ENCODE measurements at regions not wholly inside any gene's neighbourhood (a gene's known extent, or its start where the extent isn't known, plus 50 kb on each side); places are given as distances from the start of the nearest gene placed in this dataset.
"Not testable (repeated sequence)": the region's sequence is repeated elsewhere in the genome, so short reads cannot be mapped to it uniquely, and the experiment has no call there.

GRCh38 chr7:67642542-67642941 lies 645.9 kb downstream of the TYW1 start:
- not testable (repeated sequence) for H3K4me3 ChIP-seq (ENCODE audit: low read length in 2 of 2); H3K9me3 ChIP-seq (ENCODE audit: control insufficient read depth in 2 of 2, insufficient read depth in 1 of 2, low read length in 1 of 2); H3K36me3 ChIP-seq (ENCODE audit: control insufficient read depth in 2 of 2, insufficient read depth in 2 of 2, low read length in 1 of 2); H3K27me3 ChIP-seq (ENCODE audit: control insufficient read depth in 2 of 2, insufficient read depth in 1 of 2, low read length in 1 of 2); H3K27ac ChIP-seq (ENCODE audit: low read depth in 1 of 2, low read length in 1 of 2); DNase-seq (ENCODE audit: low read depth in 6 of 9, low spot score in 9 of 9); H3K4me1 ChIP-seq (ENCODE audit: control insufficient read depth in 2 of 2, insufficient read depth in 2 of 2, low read length in 2 of 2)
- 97% methylated on average over 3 of the region's 3 CpGs for WGBS

GRCh38 chr7:67644151-67644550 lies 647.5 kb downstream of the TYW1 start:
- 85% methylated on average over 3 of the region's 3 CpGs for WGBS
- H3K27ac ChIP-seq (ENCODE audit: low read depth in 1 of 2, low read length in 1 of 2), result no peak overlapping the region
- H3K9me3 ChIP-seq (ENCODE audit: control insufficient read depth in 2 of 2, insufficient read depth in 1 of 2, low read length in 1 of 2), result peaks cover 0 to 7% of the 10 kb centered on the region in 2 donors
- no peak for DNase-seq (ENCODE audit: low read depth in 6 of 9, low spot score in 9 of 9)
- no peak overlapping the region for H3K4me3 ChIP-seq (ENCODE audit: low read length in 2 of 2)
- H3K27me3 ChIP-seq (ENCODE audit: control insufficient read depth in 2 of 2, insufficient read depth in 1 of 2, low read length in 1 of 2), result no peaks in the 10 kb centered on the region
- no peaks in the 10 kb centered on the region for H3K36me3 ChIP-seq (ENCODE audit: control insufficient read depth in 2 of 2, insufficient read depth in 2 of 2, low read length in 1 of 2)
- no peaks in the 10 kb centered on the region for H3K4me1 ChIP-seq (ENCODE audit: control insufficient read depth in 2 of 2, insufficient read depth in 2 of 2, low read length in 2 of 2)

- DNase-seq (ENCODE audit: low read depth in 6 of 9, low spot score in 9 of 9), result no peak
- H3K36me3 ChIP-seq (ENCODE audit: control insufficient read depth in 2 of 2, insufficient read depth in 2 of 2, low read length in 1 of 2), result no peaks in the 10 kb centered on the region
- H3K27me3 ChIP-seq (ENCODE audit: control insufficient read depth in 2 of 2, insufficient read depth in 1 of 2, low read length in 1 of 2), result no peaks in the 10 kb centered on the region
- no peak overlapping the region for H3K4me3 ChIP-seq (ENCODE audit: low read length in 2 of 2)
- H3K27ac ChIP-seq (ENCODE audit: low read depth in 1 of 2, low read length in 1 of 2), result no peak overlapping the region
- H3K9me3 ChIP-seq (ENCODE audit: control insufficient read depth in 2 of 2, insufficient read depth in 1 of 2, low read length in 1 of 2), result no peaks in the 10 kb centered on the region
- WGBS, result 83% methylated on average over 2 of the region's 2 CpGs
- no peaks in the 10 kb centered on the region for H3K4me1 ChIP-seq (ENCODE audit: control insufficient read depth in 2 of 2, insufficient read depth in 2 of 2, low read length in 2 of 2)
Measured at GRCh38 chr7:67652937-67653336, 656.3 kb downstream of the TYW1 start.

- Histone ChIP-seq H3K27me3 (ENCODE audit: control insufficient read depth in 2 of 2, insufficient read depth in 1 of 2, low read length in 1 of 2) (no peaks in the 10 kb centered on the region), H3K4me1 (ENCODE audit: control insufficient read depth in 2 of 2, insufficient read depth in 2 of 2, low read length in 2 of 2) (no peaks in the 10 kb centered on the region), H3K4me3 (ENCODE audit: low read length in 2 of 2) (no peak overlapping the region), H3K9me3 (ENCODE audit: control insufficient read depth in 2 of 2, insufficient read depth in 1 of 2, low read length in 1 of 2) (no peaks in the 10 kb centered on the region), H3K36me3 (ENCODE audit: control insufficient read depth in 2 of 2, insufficient read depth in 2 of 2, low read length in 1 of 2) (no peaks in the 10 kb centered on the region), H3K27ac (ENCODE audit: low read depth in 1 of 2, low read length in 1 of 2) (no peak overlapping the region)
- WGBS, result 86% methylated on average over 3 of the region's 3 CpGs
- DNase-seq (ENCODE audit: low read depth in 6 of 9, low spot score in 9 of 9), result no peak
Measured at GRCh38 chr7:67653856-67654454, 657.3 kb downstream of the TYW1 start.

GRCh38 chr7:67654642-67655041 lies 658.0 kb downstream of the TYW1 start:
- DNase-seq (ENCODE audit: low read depth in 6 of 9, low spot score in 9 of 9), result no peak
- no peaks in the 10 kb centered on the region for H3K27me3 ChIP-seq (ENCODE audit: control insufficient read depth in 2 of 2, insufficient read depth in 1 of 2, low read length in 1 of 2)

GRCh38 chr7:67655168-67655567 lies 658.5 kb downstream of the TYW1 start:
- Histone ChIP-seq H3K36me3 (ENCODE audit: control insufficient read depth in 2 of 2, insufficient read depth in 2 of 2, low read length in 1 of 2) (no peaks in the 10 kb centered on the region), H3K27ac (ENCODE audit: low read depth in 1 of 2, low read length in 1 of 2) (no peak overlapping the region), H3K9me3 (ENCODE audit: control insufficient read depth in 2 of 2, insufficient read depth in 1 of 2, low read length in 1 of 2) (no peaks in the 10 kb centered on the region), H3K4me3 (ENCODE audit: low read length in 2 of 2) (no peak overlapping the region), H3K27me3 (ENCODE audit: control insufficient read depth in 2 of 2, insufficient read depth in 1 of 2, low read length in 1 of 2) (no peaks in the 10 kb centered on the region), H3K4me1 (ENCODE audit: control insufficient read depth in 2 of 2, insufficient read depth in 2 of 2, low read length in 2 of 2) (no peaks in the 10 kb centered on the region)
- no peak for DNase-seq (ENCODE audit: low read depth in 6 of 9, low spot score in 9 of 9)

More at GRCh38 chr7:67654642-67655041, 658.0 kb downstream of the TYW1 start:
- WGBS, result 79% methylated on average over 1 of the region's 1 CpG
- no peak overlapping the region for H3K27ac ChIP-seq (ENCODE audit: low read depth in 1 of 2, low read length in 1 of 2)
- no peaks in the 10 kb centered on the region for H3K36me3 ChIP-seq (ENCODE audit: control insufficient read depth in 2 of 2, insufficient read depth in 2 of 2, low read length in 1 of 2)
- H3K4me1 ChIP-seq (ENCODE audit: control insufficient read depth in 2 of 2, insufficient read depth in 2 of 2, low read length in 2 of 2), result no peaks in the 10 kb centered on the region
- no peaks in the 10 kb centered on the region for H3K9me3 ChIP-seq (ENCODE audit: control insufficient read depth in 2 of 2, insufficient read depth in 1 of 2, low read length in 1 of 2)
- no peak overlapping the region for H3K4me3 ChIP-seq (ENCODE audit: low read length in 2 of 2)

- Histone ChIP-seq H3K4me3 (ENCODE audit: low read length in 2 of 2) (no peak overlapping the region), H3K27ac (ENCODE audit: low read depth in 1 of 2, low read length in 1 of 2) (no peak overlapping the region), H3K9me3 (ENCODE audit: control insufficient read depth in 2 of 2, insufficient read depth in 1 of 2, low read length in 1 of 2) (no peaks in the 10 kb centered on the region)
Measured at GRCh38 chr7:67659091-67659490, 662.5 kb downstream of the TYW1 start.

GRCh38 chr7:67662804-67663203 lies 666.2 kb downstream of the TYW1 start:
- no peak for DNase-seq (ENCODE audit: low read depth in 6 of 9, low spot score in 9 of 9)
- 98% methylated on average over 1 of the region's 1 CpG for WGBS
- no peak overlapping the region for H3K27ac ChIP-seq (ENCODE audit: low read depth in 1 of 2, low read length in 1 of 2)
- H3K9me3 ChIP-seq (ENCODE audit: control insufficient read depth in 2 of 2, insufficient read depth in 1 of 2, low read length in 1 of 2), result no peaks in the 10 kb centered on the region
- H3K4me1 ChIP-seq (ENCODE audit: control insufficient read depth in 2 of 2, insufficient read depth in 2 of 2, low read length in 2 of 2), result no peaks in the 10 kb centered on the region
- no peak overlapping the region for H3K4me3 ChIP-seq (ENCODE audit: low read length in 2 of 2)
- H3K27me3 ChIP-seq (ENCODE audit: control insufficient read depth in 2 of 2, insufficient read depth in 1 of 2, low read length in 1 of 2), result no peaks in the 10 kb centered on the region
- H3K36me3 ChIP-seq (ENCODE audit: control insufficient read depth in 2 of 2, insufficient read depth in 2 of 2, low read length in 1 of 2), result no peaks in the 10 kb centered on the region

More at GRCh38 chr7:67659091-67659490, 662.5 kb downstream of the TYW1 start:
- DNase-seq (ENCODE audit: low read depth in 6 of 9, low spot score in 9 of 9), result no peak
- Histone ChIP-seq H3K27me3 (ENCODE audit: control insufficient read depth in 2 of 2, insufficient read depth in 1 of 2, low read length in 1 of 2) (no peaks in the 10 kb centered on the region), H3K36me3 (ENCODE audit: control insufficient read depth in 2 of 2, insufficient read depth in 2 of 2, low read length in 1 of 2) (no peaks in the 10 kb centered on the region), H3K4me1 (ENCODE audit: control insufficient read depth in 2 of 2, insufficient read depth in 2 of 2, low read length in 2 of 2) (no peaks in the 10 kb centered on the region)

GRCh38 chr7:67663644-67664043 lies 667.0 kb downstream of the TYW1 start:
- DNase-seq (ENCODE audit: low read depth in 6 of 9, low spot score in 9 of 9), result no peak
- Histone ChIP-seq H3K4me3 (ENCODE audit: low read length in 2 of 2) (no peak overlapping the region), H3K36me3 (ENCODE audit: control insufficient read depth in 2 of 2, insufficient read depth in 2 of 2, low read length in 1 of 2) (no peaks in the 10 kb centered on the region), H3K27me3 (ENCODE audit: control insufficient read depth in 2 of 2, insufficient read depth in 1 of 2, low read length in 1 of 2) (no peaks in the 10 kb centered on the region), H3K27ac (ENCODE audit: low read depth in 1 of 2, low read length in 1 of 2) (no peak overlapping the region), H3K9me3 (ENCODE audit: control insufficient read depth in 2 of 2, insufficient read depth in 1 of 2, low read length in 1 of 2) (no peaks in the 10 kb centered on the region), H3K4me1 (ENCODE audit: control insufficient read depth in 2 of 2, insufficient read depth in 2 of 2, low read length in 2 of 2) (no peaks in the 10 kb centered on the region)
- 76% methylated on average over 1 of the region's 1 CpG for WGBS

GRCh38 chr7:67666359-67666758 lies 669.7 kb downstream of the TYW1 start:
- not testable (repeated sequence) for H3K4me3 ChIP-seq (ENCODE audit: low read length in 2 of 2); H3K27ac ChIP-seq (ENCODE audit: low read depth in 1 of 2, low read length in 1 of 2); DNase-seq (ENCODE audit: low read depth in 6 of 9, low spot score in 9 of 9); H3K36me3 ChIP-seq (ENCODE audit: control insufficient read depth in 2 of 2, insufficient read depth in 2 of 2, low read length in 1 of 2); H3K9me3 ChIP-seq (ENCODE audit: control insufficient read depth in 2 of 2, insufficient read depth in 1 of 2, low read length in 1 of 2); H3K27me3 ChIP-seq (ENCODE audit: control insufficient read depth in 2 of 2, insufficient read depth in 1 of 2, low read length in 1 of 2); H3K4me1 ChIP-seq (ENCODE audit: control insufficient read depth in 2 of 2, insufficient read depth in 2 of 2, low read length in 2 of 2)
- 83% methylated on average over 4 of the region's 4 CpGs for WGBS

Data from thymus (tissue), 11 donors.